GM12878 (cell line): ENCODE measurements at regions not wholly inside any gene's neighbourhood (a gene's known extent, or its start where the extent isn't known, plus 50 kb on each side); places are given as distances from the start of the nearest gene placed in this dataset.

Experiments used
- ATAC-seq: fragments of 200-7000 bp; cut with Tn5 transposase; 3 replicates; pipeline ENCODE4 v1.9.1; 2020; ENCODE audit warnings: mild to moderate bottlenecking, moderate library complexity
- BruUV-seq: library from RNA; stranded (reverse); fragments of 400-500 nt; replicated peaks from 2 replicates; lab custom pipeline; 2021; lab: Mats Ljungman, UMichigan
- CTCF ChIA-PET: fragments of 300-600 bp; sonication (Branson Sonifier 250); formaldehyde crosslinking; extraction: SDS; loops from one replicate; lab custom pipeline; 2021; ENCODE audit warnings: inconsistent platforms; lab: Yijun Ruan, JAX
- POLR2A ChIA-PET: fragments of 350-600 bp; formaldehyde crosslinking; extraction: SDS; loops from one replicate; lab custom pipeline; 2021; ENCODE audit warnings: inconsistent platforms; lab: Charles Lee
- RAD21 ChIA-PET: fragments of 300-600 bp; sonication (Branson Sonifier 250); formaldehyde crosslinking; loops from one replicate; lab custom pipeline; 2023; ENCODE audit warnings: antibody characterized with exemption; ENCODE audit not compliant: unreplicated experiment; lab: Charles Lee
- SMC1A ChIA-PET: fragments of 300-600 bp; sonication (Branson Sonifier 250); formaldehyde crosslinking; loops from one replicate; lab custom pipeline; 2023; ENCODE audit not compliant: unreplicated experiment, uncharacterized antibody; lab: Charles Lee
- DNase-seq: peaks from one replicate; pipeline ENCODE4 v3.0.0-alpha.2; 2011; ENCODE audit warnings: low read depth, low spot score
- FAIRE-seq: peaks from 3 replicates; lab custom pipeline; 2011; peaks lifted over from hg19 to GRCh38; lab: Jason Lieb, UNC
- H2AFZ ChIP-seq: 2 replicates; pipeline ENCODE4 v1.6.0; 2011; ENCODE audit warnings: low read depth, low read length, control low read depth; ENCODE audit not compliant: control insufficient read depth
- H3K27ac ChIP-seq: 2 replicates; pipeline ENCODE4 v1.5.1; 2011; ENCODE audit warnings: control low read depth; ENCODE audit not compliant: control insufficient read depth, insufficient read depth
- H3K27me3 ChIP-seq, 2 experiments: replicated peaks in 1 of 2; 2 replicates each; pipeline versions ENCODE4 v1.6.0 to v1.6.1; 2011; ENCODE audit warnings: low read length in 1 of 2; ENCODE audit not compliant: control insufficient read depth in 2 of 2, insufficient read depth in 2 of 2
- H3K36me3 ChIP-seq, 2 experiments: 2 replicates each; pipeline ENCODE4 v1.5.1; 2011; ENCODE audit warnings: low read length in 1 of 2; ENCODE audit not compliant: control insufficient read depth in 2 of 2, insufficient read depth in 2 of 2
- H3K4me1 ChIP-seq: 2 replicates; pipeline ENCODE4 v1.6.1; 2011; ENCODE audit warnings: mild to moderate bottlenecking, low read length, moderate library complexity, mixed read lengths; ENCODE audit not compliant: control insufficient read depth, insufficient read depth
- H3K4me2 ChIP-seq: 2 replicates; pipeline ENCODE4 v1.6.0; 2011; ENCODE audit warnings: control low read depth; ENCODE audit not compliant: control insufficient read depth, insufficient read depth
- H3K4me3 ChIP-seq: fragments of 200-600 bp; sonication (generic); 2 replicates; pipeline ENCODE4 v1.5.1; 2016
- H3K79me2 ChIP-seq: 2 replicates; pipeline ENCODE4 v1.6.0; 2011; ENCODE audit warnings: low read length; ENCODE audit not compliant: control insufficient read depth, insufficient read depth
- H3K9ac ChIP-seq: 2 replicates; pipeline ENCODE4 v1.8.0; 2011; ENCODE audit warnings: low read length, control low read depth, mixed read lengths; ENCODE audit not compliant: control insufficient read depth, insufficient read depth
- H3K9me3 ChIP-seq: replicated peaks from 3 replicates; pipeline ENCODE4 v1.5.1; 2011; ENCODE audit warnings: mild to moderate bottlenecking, low read length; ENCODE audit not compliant: control insufficient read depth, insufficient read depth
- H4K20me1 ChIP-seq: 2 replicates; pipeline ENCODE4 v1.6.0; 2011; ENCODE audit not compliant: control insufficient read depth, insufficient read depth
- ASH2L ChIP-seq: fragments of 300-600, 200-600 bp; sonication (generic); IDR thresholded peaks from 2 replicates; pipeline ENCODE4 v1.6.1; 2017; ENCODE audit warnings: low read depth, mild to moderate bottlenecking, borderline replicate concordance
- BACH1 ChIP-seq: fragments of 450-650 bp; IDR thresholded peaks from 2 replicates; pipeline ENCODE4 v1.6.1; 2017; ENCODE audit warnings: mild to moderate bottlenecking, borderline replicate concordance
- CREB1 ChIP-seq: IDR thresholded peaks from 2 replicates; pipeline ENCODE4 v1.6.1; 2012; ENCODE audit warnings: low read depth, mild to moderate bottlenecking, inconsistent platforms
- EED ChIP-seq: sonication (generic); IDR thresholded peaks from 2 replicates; pipeline ENCODE4 v1.6.1; 2016; ENCODE audit warnings: antibody characterized with exemption, low read depth
- IKZF1 ChIP-seq: fragments of 450-650 bp; conservative IDR thresholded peaks from 2 replicates; pipeline ENCODE4 v1.6.1; 2017; ENCODE audit warnings: antibody characterized with exemption, mild to moderate bottlenecking
- NBN ChIP-seq: fragments of 450-650 bp; IDR thresholded peaks from 2 replicates; pipeline ENCODE4 v1.6.1; 2016
- RAD21 ChIP-seq: IDR thresholded peaks from 2 replicates; pipeline ENCODE4 v1.6.1; 2011; ENCODE audit warnings: mild to moderate bottlenecking, low read depth, low read length, moderate library complexity; ENCODE audit not compliant: insufficient read depth
- SIX5 ChIP-seq: IDR thresholded peaks from 2 replicates; pipeline ENCODE4 v1.6.1; 2011; ENCODE audit warnings: mild to moderate bottlenecking, low read depth, low read length, moderate library complexity; ENCODE audit not compliant: severe bottlenecking
- STAT1 ChIP-seq: fragments of 450-650 bp; conservative IDR thresholded peaks from 2 replicates; pipeline ENCODE4 v1.6.1; 2014; ENCODE audit warnings: antibody characterized with exemption, mild to moderate bottlenecking
- STAT3 ChIP-seq: IDR thresholded peaks from 2 replicates; pipeline ENCODE4 v1.6.1; 2011; ENCODE audit warnings: low read depth, low read length, improper control_type of control experiment
- TBL1XR1 ChIP-seq: IDR thresholded peaks from 2 replicates; pipeline ENCODE4 v1.6.1; 2012; ENCODE audit warnings: low read depth, low read length, improper control_type of control experiment
- TCF12 ChIP-seq: IDR thresholded peaks from 2 replicates; pipeline ENCODE4 v1.6.1; 2011; ENCODE audit warnings: low read depth, mild to moderate bottlenecking, low read length
- WGBS: methylation state at CpG from one replicate; pipeline ENCODE4 v1.1.6; 2016; ENCODE audit warnings: low lambda C conversion rate; ENCODE audit not compliant: insufficient replicate concordance, insufficient coverage; ENCODE audit errors: missing lambda C conversion rate; 5-methylcytosine and 5-hydroxymethylcytosine counted together
- in situ Hi-C: fragments of 300-500 bp; cut with MboI; formaldehyde crosslinking; loops from 9 replicates; pipeline ENCODE4 v1.14.3; 2018; ENCODE audit warnings: mixed read lengths
- intact Hi-C: fragments of 100-400 bp; cut with micrococcal nuclease; formaldehyde crosslinking; loops from one replicate; pipeline ENCODE4 v1.14.2; 2022; ENCODE audit not compliant: unreplicated experiment
- TF ChIP-seq, protein P1 (sequence below): fragments of 450-650 bp; IDR thresholded peaks from 2 replicates; pipeline ENCODE4 v1.6.1; 2018; ENCODE audit warnings: borderline replicate concordance, mild to moderate bottlenecking; ENCODE audit not compliant: partially characterized antibody

DNA sequence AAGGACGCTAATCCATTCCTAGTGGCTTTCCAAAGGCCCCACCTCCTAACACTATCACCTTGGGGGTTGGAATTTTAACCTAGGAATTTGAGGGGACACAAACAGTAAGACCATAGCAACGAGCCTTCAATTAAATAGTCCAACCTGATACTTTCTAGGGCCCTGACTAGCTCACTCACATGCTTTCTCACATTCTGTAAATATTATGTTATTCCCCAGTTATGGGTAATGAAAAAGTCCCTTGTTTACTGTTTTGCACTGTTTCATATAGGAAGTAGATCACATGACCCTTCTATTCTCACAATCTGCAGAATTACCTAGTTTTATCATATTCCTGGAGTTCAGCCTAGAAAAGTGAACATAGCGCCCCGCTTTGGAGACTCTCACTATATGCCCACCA, 1212.1 kb upstream of the ACVR2A start:
- RAD21 ChIA-PET, result no interaction called here
- ATAC-seq (peak; percentile 66), DNase-seq (no peak), FAIRE-seq (no peak)
- no TSS peak for BruUV-seq
- intact Hi-C loops (no loop called here), in situ Hi-C loops (no loop called here)
- POLR2A ChIA-PET, result no interaction called here
- Histone ChIP-seq H3K9me3 (no peaks in the 10 kb centered on the region), H3K4me3 (no peak overlapping the region), H3K4me1 (no peaks in the 10 kb centered on the region), H3K9ac (no peak overlapping the region), H3K79me2 (no peaks in the 10 kb centered on the region), H3K27ac (no peak overlapping the region), H3K4me2 (no peak overlapping the region), H2AFZ (no peak overlapping the region), H4K20me1 (no peaks in the 10 kb centered on the region), H3K27me3 (no peaks in the 10 kb centered on the region), H3K36me3 (no peaks in the 10 kb centered on the region)
- TF ChIP-seq ASH2L (no peak), BACH1 (no peak), IKZF1 (no peak), CREB1 (no peak), NBN (no peak), TCF12 (no peak), RAD21 (no peak), TBL1XR1 (no peak), STAT1 (no peak), STAT3 (no peak), EED (no peak), SIX5 (no peak)
- TF ChIP-seq, protein P1, sequence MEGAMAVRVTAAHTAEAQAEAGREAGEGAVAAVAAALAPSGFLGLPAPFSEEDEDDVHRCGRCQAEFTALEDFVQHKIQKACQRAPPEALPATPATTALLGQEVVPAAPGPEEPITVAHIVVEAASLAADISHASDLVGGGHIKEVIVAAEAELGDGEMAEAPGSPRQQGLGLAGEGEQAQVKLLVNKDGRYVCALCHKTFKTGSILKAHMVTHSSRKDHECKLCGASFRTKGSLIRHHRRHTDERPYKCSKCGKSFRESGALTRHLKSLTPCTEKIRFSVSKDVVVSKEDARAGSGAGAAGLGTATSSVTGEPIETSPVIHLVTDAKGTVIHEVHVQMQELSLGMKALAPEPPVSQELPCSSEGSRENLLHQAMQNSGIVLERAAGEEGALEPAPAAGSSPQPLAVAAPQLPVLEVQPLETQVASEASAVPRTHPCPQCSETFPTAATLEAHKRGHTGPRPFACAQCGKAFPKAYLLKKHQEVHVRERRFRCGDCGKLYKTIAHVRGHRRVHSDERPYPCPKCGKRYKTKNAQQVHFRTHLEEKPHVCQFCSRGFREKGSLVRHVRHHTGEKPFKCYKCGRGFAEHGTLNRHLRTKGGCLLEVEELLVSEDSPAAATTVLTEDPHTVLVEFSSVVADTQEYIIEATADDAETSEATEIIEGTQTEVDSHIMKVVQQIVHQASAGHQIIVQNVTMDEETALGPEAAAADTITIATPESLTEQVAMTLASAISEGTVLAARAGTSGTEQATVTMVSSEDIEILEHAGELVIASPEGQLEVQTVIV, result no peak
- CTCF ChIA-PET, result no interaction called here
- WGBS, result 49% methylated on average over 4 of the region's 4 CpGs
- SMC1A ChIA-PET, result interaction anchor here (1.5 to 1.6 kb wide), 2 partner anchors 9 kb away, joined by 3 read pairs; no protein-coding TSS in a partner anchor
